ENCODE measurements at regions not wholly inside any gene's neighbourhood (a gene's known extent, or its start where the extent isn't known, plus 50 kb on each side); places are given as distances from the start of the nearest gene placed in this dataset.

DNA sequence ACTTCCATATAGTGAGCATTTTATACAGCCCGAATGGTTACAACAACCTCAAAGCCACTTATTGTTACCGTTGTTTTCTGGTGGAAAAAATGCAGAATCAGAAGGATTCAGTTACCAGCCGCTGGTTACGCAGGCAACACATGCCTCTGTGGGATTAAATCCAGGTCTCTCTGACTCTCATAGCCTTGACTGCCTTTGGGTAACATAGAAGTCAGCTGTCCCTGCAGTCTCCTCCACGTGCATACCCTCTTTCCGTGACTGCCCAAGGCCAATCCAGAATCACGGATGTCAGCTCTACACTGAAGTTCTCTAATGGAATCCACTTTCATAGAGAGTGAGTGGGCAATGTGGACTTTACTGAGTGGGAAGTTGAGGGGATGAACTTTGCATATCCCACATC is 189.5 kb upstream of the DNAJC19 start:
- TF ChIP-seq YY1 (IDR thresholded peaks at IDR 0.05; ENCODE audit: insufficient read depth, insufficient read length) (no peak), SUZ12 (IDR thresholded peaks at IDR 0.05; ENCODE audit: extremely low read depth, insufficient read depth, insufficient read length) (no peak), ZNF274 (IDR thresholded peaks at IDR 0.05; ENCODE audit: low read depth, low read length) (no peak)

Data from NT2/D1 (cell line).